ENCODE measurements at regions not wholly inside any gene's neighbourhood (a gene's known extent, or its start where the extent isn't known, plus 50 kb on each side); places are given as distances from the start of the nearest gene placed in this dataset.

DNA sequence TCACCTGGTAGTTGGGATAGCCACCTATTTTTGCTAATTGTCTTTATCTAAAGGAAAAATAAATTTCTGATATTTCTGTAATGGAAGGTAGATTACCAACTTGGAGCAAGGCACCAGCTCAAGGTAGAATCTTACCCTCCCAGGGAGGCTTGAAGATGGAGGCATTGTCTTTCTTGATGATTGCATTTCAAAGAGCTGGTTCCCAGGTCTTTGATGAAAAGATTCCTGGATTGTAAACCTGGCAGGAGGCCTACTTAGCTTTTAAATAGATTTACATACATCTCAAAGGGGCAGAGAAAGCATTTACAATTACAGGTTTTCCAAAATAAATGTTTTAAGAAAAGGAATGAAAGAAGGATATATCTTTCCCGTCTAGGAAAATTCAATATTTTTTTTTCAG lies 729.2 kb downstream of the LRFN5 start:
- TF ChIP-seq EP300 (IDR thresholded peaks at IDR 0.05) (no peak), POLR2A (IDR thresholded peaks at IDR 0.05) (no peak)
- TF ChIP-seq, protein P1, sequence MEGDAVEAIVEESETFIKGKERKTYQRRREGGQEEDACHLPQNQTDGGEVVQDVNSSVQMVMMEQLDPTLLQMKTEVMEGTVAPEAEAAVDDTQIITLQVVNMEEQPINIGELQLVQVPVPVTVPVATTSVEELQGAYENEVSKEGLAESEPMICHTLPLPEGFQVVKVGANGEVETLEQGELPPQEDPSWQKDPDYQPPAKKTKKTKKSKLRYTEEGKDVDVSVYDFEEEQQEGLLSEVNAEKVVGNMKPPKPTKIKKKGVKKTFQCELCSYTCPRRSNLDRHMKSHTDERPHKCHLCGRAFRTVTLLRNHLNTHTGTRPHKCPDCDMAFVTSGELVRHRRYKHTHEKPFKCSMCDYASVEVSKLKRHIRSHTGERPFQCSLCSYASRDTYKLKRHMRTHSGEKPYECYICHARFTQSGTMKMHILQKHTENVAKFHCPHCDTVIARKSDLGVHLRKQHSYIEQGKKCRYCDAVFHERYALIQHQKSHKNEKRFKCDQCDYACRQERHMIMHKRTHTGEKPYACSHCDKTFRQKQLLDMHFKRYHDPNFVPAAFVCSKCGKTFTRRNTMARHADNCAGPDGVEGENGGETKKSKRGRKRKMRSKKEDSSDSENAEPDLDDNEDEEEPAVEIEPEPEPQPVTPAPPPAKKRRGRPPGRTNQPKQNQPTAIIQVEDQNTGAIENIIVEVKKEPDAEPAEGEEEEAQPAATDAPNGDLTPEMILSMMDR (IDR thresholded peaks at IDR 0.05) = no peak
- DNase-seq (ENCODE audit: low spot score in 2 of 2) = no peak
- WGBS, 2 donors = 32 to 37% methylated on average over 1 of the region's 1 CpG
- Histone ChIP-seq H3K4me1 (no peaks in the 10 kb centered on the region), H3K27me3 (no peaks in the 10 kb centered on the region), H3K27ac (no peak overlapping the region), H3K9me3 (no peaks in the 10 kb centered on the region), H3K4me3 (no peak overlapping the region), H3K36me3 (no peaks in the 10 kb centered on the region)

DNA sequence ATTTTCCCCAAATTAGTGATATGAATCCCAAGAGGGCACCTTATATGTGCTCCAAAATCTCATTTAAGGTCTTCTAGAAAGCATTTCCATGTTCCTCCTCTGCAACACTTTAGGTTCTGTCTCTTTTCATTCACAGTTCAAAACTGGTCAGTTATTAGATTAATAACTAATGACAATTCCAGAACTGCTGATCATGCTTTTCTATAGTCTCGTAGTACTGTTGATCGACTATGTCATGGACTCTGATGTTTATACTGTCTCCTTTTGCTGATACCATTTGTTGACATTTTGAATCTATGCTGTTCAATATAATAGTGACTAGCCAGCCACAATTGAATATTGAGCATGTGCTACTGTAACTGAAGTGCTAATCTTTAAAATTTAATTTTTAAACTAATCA lies 728.3 kb downstream of the LRFN5 start:
- Histone ChIP-seq H3K27ac (no peak overlapping the region), H3K9me3 (no peaks in the 10 kb centered on the region), H3K36me3 (no peaks in the 10 kb centered on the region), H3K4me3 (no peak overlapping the region), H3K4me1 (no peaks in the 10 kb centered on the region), H3K27me3 (no peaks in the 10 kb centered on the region)
- no peak for TF ChIP-seq POLR2A (IDR thresholded peaks at IDR 0.05)
- no peak for TF ChIP-seq EP300 (IDR thresholded peaks at IDR 0.05)
- TF ChIP-seq, protein P1 (IDR thresholded peaks at IDR 0.05) = no peak
- DNase-seq (ENCODE audit: low spot score in 2 of 2) = no peak
- WGBS, 2 donors = 87 to 91% methylated on average over 2 of the region's 2 CpGs

DNA sequence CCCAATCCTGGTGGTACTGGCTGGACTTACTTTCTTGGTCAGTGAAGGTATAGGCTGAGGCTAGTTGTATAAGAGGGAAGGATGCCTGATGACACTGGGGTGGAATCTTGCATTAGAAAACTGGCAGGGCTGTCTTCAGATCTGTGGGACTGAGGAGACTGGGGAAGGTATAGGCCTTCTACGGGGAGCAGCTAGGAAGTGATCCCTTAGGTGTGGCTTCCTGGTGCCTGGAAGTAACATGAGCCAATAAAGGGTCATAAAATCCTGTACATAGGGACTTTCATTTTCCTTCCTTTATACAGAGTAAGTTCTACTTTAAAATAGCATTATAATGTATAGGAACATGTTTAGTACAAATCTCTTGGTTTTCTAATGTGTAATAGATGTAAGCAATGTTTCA lies 716.8 kb downstream of the LRFN5 start:
- H3K36me3 ChIP-seq = no peaks in the 10 kb centered on the region
- H3K27ac ChIP-seq = no peak overlapping the region
- 47 to 50% methylated on average over 1 of the region's 1 CpG for WGBS, 2 donors
- no peaks in the 10 kb centered on the region for H3K9me3 ChIP-seq
- H3K27me3 ChIP-seq = no peaks in the 10 kb centered on the region
- no peak overlapping the region for H3K4me3 ChIP-seq
- no peak for DNase-seq (ENCODE audit: low spot score in 2 of 2)
- H3K4me1 ChIP-seq = no peaks in the 10 kb centered on the region
- TF ChIP-seq, protein P1 (IDR thresholded peaks at IDR 0.05) = no peak
- TF ChIP-seq EP300 (IDR thresholded peaks at IDR 0.05) (no peak), POLR2A (IDR thresholded peaks at IDR 0.05) (no peak)

DNA sequence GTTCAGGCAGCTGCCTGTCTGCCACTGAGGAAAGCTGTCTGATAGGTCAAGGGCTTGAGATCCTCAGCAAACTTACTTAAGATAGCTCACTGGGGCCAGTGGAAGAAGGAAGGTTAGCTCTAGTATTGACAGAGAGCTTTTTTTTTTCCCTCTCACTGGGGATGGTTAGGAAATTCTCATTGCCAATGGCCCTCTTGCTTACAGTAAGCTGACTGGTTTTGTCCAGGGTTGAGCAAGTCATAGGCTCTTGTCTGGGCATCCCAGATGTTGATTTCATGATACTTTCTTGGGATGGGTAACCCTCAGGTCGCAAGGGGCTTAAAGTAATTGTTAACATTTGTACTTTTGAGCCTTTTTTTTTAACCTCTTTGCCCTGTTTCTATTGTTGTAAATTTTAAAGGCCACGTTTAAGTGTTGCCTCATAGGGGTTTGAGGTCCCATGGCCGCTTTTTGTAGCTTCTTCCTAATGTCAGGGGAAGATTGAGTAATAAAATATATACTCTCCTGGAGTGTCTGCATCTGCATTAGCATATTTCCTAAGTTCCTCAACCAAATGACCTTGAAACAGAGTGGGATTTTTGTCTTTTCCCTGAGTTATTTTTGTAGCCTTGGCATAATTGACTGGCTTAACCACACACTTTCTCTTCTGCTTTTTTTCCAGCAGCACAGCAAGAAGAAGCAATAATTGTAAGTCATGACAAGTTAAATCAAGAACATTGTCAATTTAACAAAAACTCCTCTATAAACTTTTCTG lies 716.0 kb downstream of the LRFN5 start:
- Histone ChIP-seq H3K27me3 (no peaks in the 10 kb centered on the region), H3K36me3 (no peaks in the 10 kb centered on the region), H3K4me1 (no peaks in the 10 kb centered on the region), H3K4me3 (no peak overlapping the region), H3K9me3 (no peaks in the 10 kb centered on the region), H3K27ac (no peak overlapping the region)
- DNase-seq (ENCODE audit: low spot score in 2 of 2) = no peak
- 59 to 62% methylated on average over 3 of the region's 3 CpGs for WGBS, 2 donors
- TF ChIP-seq EP300 (IDR thresholded peaks at IDR 0.05) = no peak
- TF ChIP-seq, protein P1 (IDR thresholded peaks at IDR 0.05) = no peak
- TF ChIP-seq POLR2A (IDR thresholded peaks at IDR 0.05) = no peak

DNA sequence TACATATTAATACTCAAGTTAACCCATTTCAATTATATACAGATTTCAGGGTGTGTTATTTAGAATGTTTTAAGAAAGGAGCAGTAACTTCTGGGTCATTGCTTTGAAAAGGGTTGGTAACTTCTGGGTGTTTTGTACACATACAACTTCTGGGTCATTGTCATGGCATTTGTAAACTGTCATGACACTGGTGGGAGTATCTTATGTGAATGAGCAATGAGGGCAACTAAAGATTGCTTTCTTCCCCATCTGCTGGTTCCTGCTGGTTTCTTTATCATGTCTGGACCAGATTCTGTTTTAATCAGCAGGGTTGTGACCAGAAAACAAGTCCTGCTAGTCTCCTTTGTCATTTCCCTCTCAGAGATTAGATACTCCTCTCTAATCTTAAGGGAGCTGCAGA lies 713.3 kb downstream of the LRFN5 start:
- no peak for DNase-seq (ENCODE audit: low spot score in 2 of 2)
- H3K27ac ChIP-seq = no peak overlapping the region
- no peaks in the 10 kb centered on the region for H3K27me3 ChIP-seq

More for the DNA sequence above, 713.3 kb downstream of the LRFN5 start:
- no peaks in the 10 kb centered on the region for H3K4me1 ChIP-seq
- no peaks in the 10 kb centered on the region for H3K9me3 ChIP-seq
- TF ChIP-seq, protein P1 (IDR thresholded peaks at IDR 0.05) = no peak
- TF ChIP-seq EP300 (IDR thresholded peaks at IDR 0.05) = no peak
- TF ChIP-seq POLR2A (IDR thresholded peaks at IDR 0.05) = no peak
- no peak overlapping the region for H3K4me3 ChIP-seq
- no peaks in the 10 kb centered on the region for H3K36me3 ChIP-seq
